ENCODE measurements at regions not wholly inside any gene's neighbourhood (a gene's known extent, or its start where the extent isn't known, plus 50 kb on each side); places are given as distances from the start of the nearest gene placed in this dataset.
"Not testable (repeated sequence)": the region's sequence is repeated elsewhere in the genome, so short reads cannot be mapped to it uniquely, and the experiment has no call there.

- DNase-seq (ENCODE audit: low spot score), result not testable (repeated sequence)
Observed at GRCh38 chr3:168779970-168780645, 684.4 kb upstream of the GOLIM4 start.

- DNase-seq (ENCODE audit: low spot score), result no peak
Observed at GRCh38 chr3:168753724-168754123, 658.0 kb upstream of the GOLIM4 start.

- DNase-seq (ENCODE audit: low spot score), result no peak
Observed at GRCh38 chr3:168752339-168752738, 656.6 kb upstream of the GOLIM4 start.

- DNase-seq (ENCODE audit: low spot score), result no peak
Observed at GRCh38 chr3:168747697-168748096, 652.0 kb upstream of the GOLIM4 start.

GRCh38 chr3:168738527-168739325 is 643.0 kb upstream of the GOLIM4 start:
- no peak for DNase-seq (ENCODE audit: low spot score)

- no peak for DNase-seq (ENCODE audit: low spot score)
Observed at GRCh38 chr3:168736202-168736601, 640.5 kb upstream of the GOLIM4 start.

GRCh38 chr3:168730073-168730472 is 634.3 kb upstream of the GOLIM4 start:
- DNase-seq (ENCODE audit: low spot score), result no peak

GRCh38 chr3:168722091-168722490 is 626.4 kb upstream of the GOLIM4 start:
- no peak for DNase-seq (ENCODE audit: low spot score)

- no peak for DNase-seq (ENCODE audit: low spot score)
Observed at GRCh38 chr3:168714609-168715240, 619.0 kb upstream of the GOLIM4 start.

GRCh38 chr3:168709073-168709472 is 613.3 kb upstream of the GOLIM4 start:
- no peak for DNase-seq (ENCODE audit: low spot score)

GRCh38 chr3:168707900-168708299 is 612.2 kb upstream of the GOLIM4 start:
- no peak for DNase-seq (ENCODE audit: low spot score)

GRCh38 chr3:168705412-168705811 is 609.7 kb upstream of the GOLIM4 start:
- DNase-seq (ENCODE audit: low spot score), result no peak

GRCh38 chr3:168696051-168696450 is 600.3 kb upstream of the GOLIM4 start:
- no peak for DNase-seq (ENCODE audit: low spot score)

GRCh38 chr3:168693870-168694269 is 598.1 kb upstream of the GOLIM4 start:
- DNase-seq (ENCODE audit: low spot score), result no peak

- no peak for DNase-seq (ENCODE audit: low spot score)
Observed at GRCh38 chr3:168688267-168688666, 592.5 kb upstream of the GOLIM4 start.

GRCh38 chr3:168684519-168684918 is 588.8 kb upstream of the GOLIM4 start:
- no peak for DNase-seq (ENCODE audit: low spot score)

- DNase-seq (ENCODE audit: low spot score), result no peak
Observed at GRCh38 chr3:168678730-168679129, 583.0 kb upstream of the GOLIM4 start.

GRCh38 chr3:168671091-168671490 is 575.4 kb upstream of the GOLIM4 start:
- DNase-seq (ENCODE audit: low spot score), result no peak

GRCh38 chr3:168660879-168661657 is 565.3 kb upstream of the GOLIM4 start:
- DNase-seq (ENCODE audit: low spot score), result not testable (repeated sequence)

GRCh38 chr3:168659015-168659414 is 563.3 kb upstream of the GOLIM4 start:
- DNase-seq (ENCODE audit: low spot score), result no peak

- no peak for DNase-seq (ENCODE audit: low spot score)
Observed at GRCh38 chr3:168655611-168656010, 559.9 kb upstream of the GOLIM4 start.

GRCh38 chr3:168654700-168655099 is 559.0 kb upstream of the GOLIM4 start:
- no peak for DNase-seq (ENCODE audit: low spot score)
